ENCODE measurements at regions not wholly inside any gene's neighbourhood (a gene's known extent, or its start where the extent isn't known, plus 50 kb on each side); places are given as distances from the start of the nearest gene placed in this dataset.

- no peak for DNase-seq
These were observed 1471.2 kb upstream of the NUDT12 start for GRCh38 chr5:105033637-105034400.

GRCh38 chr5:105032917-105033316 lies 1470.3 kb upstream of the NUDT12 start:
- no peak for DNase-seq

- DNase-seq, result no peak
These were observed 1467.6 kb upstream of the NUDT12 start for GRCh38 chr5:105030153-105030552.

GRCh38 chr5:105015098-105015497 lies 1452.5 kb upstream of the NUDT12 start:
- DNase-seq, result no peak

- DNase-seq, result no peak
These were observed 1436.0 kb upstream of the NUDT12 start for GRCh38 chr5:104998572-104998971.

- peak; percentile 37 for DNase-seq
These were observed 1435.6 kb upstream of the NUDT12 start for GRCh38 chr5:104998169-104998568.

GRCh38 chr5:104987074-104987473 lies 1424.5 kb upstream of the NUDT12 start:
- DNase-seq, result no peak

GRCh38 chr5:104977529-104977928 lies 1414.9 kb upstream of the NUDT12 start:
- peak; percentile 15 for DNase-seq

GRCh38 chr5:104967806-104968410 lies 1405.3 kb upstream of the NUDT12 start:
- DNase-seq, result no peak

- DNase-seq, result no peak
These were observed 1402.4 kb upstream of the NUDT12 start for GRCh38 chr5:104965006-104965405.

GRCh38 chr5:104955479-104955878 lies 1392.9 kb upstream of the NUDT12 start:
- no peak for DNase-seq

GRCh38 chr5:104952876-104953275 lies 1390.3 kb upstream of the NUDT12 start:
- no peak for DNase-seq

- DNase-seq, result no peak
These were observed 1389.2 kb upstream of the NUDT12 start for GRCh38 chr5:104951829-104952228.

- no peak for DNase-seq
These were observed 1384.5 kb upstream of the NUDT12 start for GRCh38 chr5:104947076-104947475.

GRCh38 chr5:104942735-104943134 lies 1380.1 kb upstream of the NUDT12 start:
- no peak for DNase-seq

GRCh38 chr5:104941030-104941645 lies 1378.5 kb upstream of the NUDT12 start:
- no peak for DNase-seq

GRCh38 chr5:104937598-104937997 lies 1375.0 kb upstream of the NUDT12 start:
- no peak for DNase-seq

- no peak for DNase-seq
These were observed 1369.8 kb upstream of the NUDT12 start for GRCh38 chr5:104932431-104932830.

GRCh38 chr5:104928906-104929520 lies 1366.4 kb upstream of the NUDT12 start:
- no peak for DNase-seq

GRCh38 chr5:104915226-104915625 lies 1352.6 kb upstream of the NUDT12 start:
- DNase-seq, result no peak

GRCh38 chr5:104914536-104915070 lies 1352.0 kb upstream of the NUDT12 start:
- no peak for DNase-seq

GRCh38 chr5:104913841-104914281 lies 1351.3 kb upstream of the NUDT12 start:
- DNase-seq, result no peak

- no peak for DNase-seq
These were observed 1347.2 kb upstream of the NUDT12 start for GRCh38 chr5:104909803-104910202.

Measured in NCI-H510A treated with DMSO at 0.1 percent for 48 hours (cell line).